ENCODE measurements at regions not wholly inside any gene's neighbourhood (a gene's known extent, or its start where the extent isn't known, plus 50 kb on each side); places are given as distances from the start of the nearest gene placed in this dataset.

- Histone ChIP-seq H3K9me3 (ENCODE audit: control insufficient read depth, low read length) (no peaks in the 10 kb centered on the region), H2AFZ (no peak overlapping the region), H3K79me2 (no peaks in the 10 kb centered on the region), H3K4me1 (no peaks in the 10 kb centered on the region), H3K27ac (no peak overlapping the region), H3K27me3 (ENCODE audit: control insufficient read depth, insufficient read depth, low read length) (no peaks in the 10 kb centered on the region), H3K9ac (no peak overlapping the region), H3K36me3 (ENCODE audit: control insufficient read depth, insufficient read depth, low read length) (no peaks in the 10 kb centered on the region), H3K4me2 (ENCODE audit: low read length) (no peak overlapping the region), H3K4me3 (ENCODE audit: low read depth, low read length) (no peak overlapping the region)
- no peak for TF ChIP-seq CTCF (IDR thresholded peaks at IDR 0.05)
These were observed 364.1 kb downstream of the GJA1 start for GRCh38 chr6:121799574-121799973.

- no peaks in the 10 kb centered on the region for H3K9me3 ChIP-seq (ENCODE audit: control insufficient read depth, low read length)
- no peak overlapping the region for H3K4me3 ChIP-seq (ENCODE audit: low read depth, low read length)
- H3K4me1 ChIP-seq, result no peaks in the 10 kb centered on the region
- no peak for TF ChIP-seq CTCF (IDR thresholded peaks at IDR 0.05)
- no peak overlapping the region for H3K27ac ChIP-seq
- H3K36me3 ChIP-seq (ENCODE audit: control insufficient read depth, insufficient read depth, low read length), result no peaks in the 10 kb centered on the region
- no peak overlapping the region for H3K4me2 ChIP-seq (ENCODE audit: low read length)
- no peaks in the 10 kb centered on the region for H3K79me2 ChIP-seq
- H2AFZ ChIP-seq, result no peak overlapping the region
- H3K27me3 ChIP-seq (ENCODE audit: control insufficient read depth, insufficient read depth, low read length), result no peaks in the 10 kb centered on the region
- H3K9ac ChIP-seq, result no peak overlapping the region
These were observed 364.6 kb downstream of the GJA1 start for GRCh38 chr6:121800047-121800446.

- TF ChIP-seq CTCF (IDR thresholded peaks at IDR 0.05), result no peak
- Histone ChIP-seq H3K27ac (no peak overlapping the region), H3K9me3 (ENCODE audit: control insufficient read depth, low read length) (no peaks in the 10 kb centered on the region), H3K4me2 (ENCODE audit: low read length) (no peak overlapping the region), H3K79me2 (no peaks in the 10 kb centered on the region), H3K36me3 (ENCODE audit: control insufficient read depth, insufficient read depth, low read length) (no peaks in the 10 kb centered on the region), H3K4me1 (no peaks in the 10 kb centered on the region), H2AFZ (no peak overlapping the region), H3K27me3 (ENCODE audit: control insufficient read depth, insufficient read depth, low read length) (no peaks in the 10 kb centered on the region), H3K4me3 (ENCODE audit: low read depth, low read length) (no peak overlapping the region), H3K9ac (no peak overlapping the region)
These were observed 370.7 kb downstream of the GJA1 start for GRCh38 chr6:121806116-121806515.

GRCh38 chr6:121809211-121809610, 373.8 kb downstream of the GJA1 start:
- no peak for TF ChIP-seq CTCF (IDR thresholded peaks at IDR 0.05)
- H2AFZ ChIP-seq, result no peak overlapping the region

GRCh38 chr6:121810158-121811032, 374.9 kb downstream of the GJA1 start:
- H3K4me1 ChIP-seq, result no peaks in the 10 kb centered on the region
- no peak overlapping the region for H3K9ac ChIP-seq
- no peaks in the 10 kb centered on the region for H3K36me3 ChIP-seq (ENCODE audit: control insufficient read depth, insufficient read depth, low read length)
- no peak overlapping the region for H3K4me3 ChIP-seq (ENCODE audit: low read depth, low read length)
- TF ChIP-seq CTCF (IDR thresholded peaks at IDR 0.05), result no peak
- H3K27me3 ChIP-seq (ENCODE audit: control insufficient read depth, insufficient read depth, low read length), result no peaks in the 10 kb centered on the region
- no peaks in the 10 kb centered on the region for H3K79me2 ChIP-seq
- H3K9me3 ChIP-seq (ENCODE audit: control insufficient read depth, low read length), result no peaks in the 10 kb centered on the region
- no peak overlapping the region for H2AFZ ChIP-seq
- no peak overlapping the region for H3K4me2 ChIP-seq (ENCODE audit: low read length)
- H3K27ac ChIP-seq, result no peak overlapping the region

More at GRCh38 chr6:121809211-121809610, 373.8 kb downstream of the GJA1 start:
- H3K36me3 ChIP-seq (ENCODE audit: control insufficient read depth, insufficient read depth, low read length), result no peaks in the 10 kb centered on the region
- no peak overlapping the region for H3K27ac ChIP-seq
- no peak overlapping the region for H3K4me2 ChIP-seq (ENCODE audit: low read length)
- H3K79me2 ChIP-seq, result no peaks in the 10 kb centered on the region
- no peaks in the 10 kb centered on the region for H3K9me3 ChIP-seq (ENCODE audit: control insufficient read depth, low read length)
- H3K27me3 ChIP-seq (ENCODE audit: control insufficient read depth, insufficient read depth, low read length), result no peaks in the 10 kb centered on the region
- no peak overlapping the region for H3K4me3 ChIP-seq (ENCODE audit: low read depth, low read length)
- H3K9ac ChIP-seq, result no peak overlapping the region
- H3K4me1 ChIP-seq, result no peaks in the 10 kb centered on the region

All from parathyroid adenoma (tissue), 2 donors.